ENCODE measurements at regions not wholly inside any gene's neighbourhood (a gene's known extent, or its start where the extent isn't known, plus 50 kb on each side); places are given as distances from the start of the nearest gene placed in this dataset.

DNA sequence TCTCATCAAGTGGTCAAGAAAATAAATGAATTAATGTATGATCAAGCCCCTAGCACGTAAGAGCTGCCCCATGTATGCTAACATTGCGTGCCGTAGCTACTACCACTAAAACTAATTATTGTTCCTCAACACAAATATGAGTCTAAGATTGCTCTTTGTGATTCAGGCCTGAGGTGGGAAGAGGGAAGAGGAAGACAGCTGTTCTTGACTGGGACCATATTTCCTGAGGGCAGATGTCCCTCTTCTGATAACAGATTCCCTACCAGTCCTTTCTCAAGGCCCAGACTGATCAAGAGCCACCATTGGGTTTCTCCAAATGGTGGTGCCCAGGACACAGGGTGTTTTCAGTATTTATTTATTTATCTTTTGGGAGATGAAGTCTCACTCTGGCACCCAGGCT, 87.2 kb upstream of the CADM1 start:
- FAIRE-seq, result no peak
- DNase-seq (ENCODE audit: low spot score in 2 of 2), result no peak

DNA sequence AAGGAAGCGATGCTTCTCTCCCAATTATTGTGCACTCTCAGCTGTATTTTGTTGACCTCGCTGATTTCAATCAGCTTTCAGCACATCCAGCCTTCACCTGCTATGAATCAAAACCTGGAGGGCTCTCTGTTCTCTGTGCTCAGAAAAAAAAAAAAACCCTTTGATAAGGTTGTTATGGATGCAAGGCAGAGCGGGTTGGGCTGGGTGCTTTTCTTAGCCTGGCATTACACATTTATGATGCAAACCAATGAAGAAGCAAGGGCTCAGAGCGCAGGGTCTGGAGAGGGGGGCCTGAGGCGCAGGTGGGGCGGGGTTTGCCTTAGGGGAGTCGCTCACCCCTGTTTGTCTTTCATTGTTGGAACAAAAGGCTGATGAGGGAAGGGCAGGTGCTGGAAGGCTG, 86.0 kb upstream of the CADM1 start:
- no peak for FAIRE-seq

DNA sequence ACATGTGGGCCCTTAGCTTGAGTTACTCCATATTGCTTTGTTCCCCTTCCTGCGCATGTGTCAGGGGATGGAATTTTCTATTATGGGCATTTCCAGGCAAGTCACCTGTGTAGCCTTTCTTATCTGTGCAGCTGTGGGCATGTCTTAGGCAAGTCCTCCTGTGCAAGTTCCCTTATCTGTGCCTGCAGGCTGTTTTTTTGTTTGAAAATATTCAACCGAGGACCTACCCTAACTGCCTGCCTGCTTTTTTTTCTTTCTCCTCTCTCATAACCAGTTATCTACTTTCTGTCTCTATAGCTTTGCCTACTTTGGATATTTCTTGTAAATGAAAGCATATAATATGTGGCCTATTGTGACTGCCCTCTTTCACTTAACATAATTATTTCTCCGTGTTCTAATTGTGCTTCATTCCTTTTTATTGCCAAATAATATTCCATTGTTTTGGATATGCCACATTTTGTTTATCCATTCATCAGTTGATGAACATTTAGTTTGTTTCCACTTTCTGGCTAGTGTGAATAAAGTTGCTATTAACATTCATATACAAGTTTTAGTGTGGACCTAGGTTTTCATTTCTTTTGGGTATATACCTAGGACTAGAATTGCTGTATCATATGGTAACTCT, 83.6 kb upstream of the CADM1 start:
- DNase-seq (ENCODE audit: low spot score in 2 of 2) (no peak), FAIRE-seq (no peak)

More for the DNA sequence above, 86.0 kb upstream of the CADM1 start:
- DNase-seq (ENCODE audit: low spot score in 2 of 2), result no peak

DNA sequence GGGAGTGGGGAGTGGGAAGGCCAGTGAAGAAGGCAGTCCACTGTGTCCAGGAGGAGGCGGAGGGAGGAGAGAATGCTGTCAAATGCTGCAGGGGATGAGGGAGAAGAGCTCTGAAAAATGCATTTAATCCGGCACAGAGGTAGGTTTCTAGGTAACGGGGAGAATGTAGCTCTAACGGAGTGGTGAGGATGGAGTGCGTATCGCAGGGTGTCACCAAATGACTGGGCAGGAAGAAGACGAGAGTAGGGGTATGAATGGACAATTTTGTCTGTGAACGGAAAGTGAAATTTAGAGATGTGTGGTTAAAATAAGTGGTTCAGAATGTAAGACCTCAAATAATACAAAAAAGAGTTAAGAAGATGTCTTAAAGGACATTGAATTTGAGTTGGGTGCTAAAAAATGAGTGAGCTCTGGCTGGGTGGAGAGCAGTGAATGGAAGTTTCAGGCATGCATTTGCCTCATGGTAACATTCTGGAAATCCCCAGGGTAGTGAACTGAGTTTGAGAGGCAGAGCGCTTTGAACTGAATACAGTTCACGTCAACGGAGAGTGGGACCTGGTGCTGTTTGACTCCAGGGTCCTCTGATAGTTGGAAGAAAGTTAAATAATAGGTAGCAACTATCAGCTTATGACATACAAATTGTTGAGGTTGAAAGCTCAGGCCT, 81.3 kb upstream of the CADM1 start:
- no peak for FAIRE-seq
- DNase-seq (ENCODE audit: low spot score in 2 of 2), result no peak

DNA sequence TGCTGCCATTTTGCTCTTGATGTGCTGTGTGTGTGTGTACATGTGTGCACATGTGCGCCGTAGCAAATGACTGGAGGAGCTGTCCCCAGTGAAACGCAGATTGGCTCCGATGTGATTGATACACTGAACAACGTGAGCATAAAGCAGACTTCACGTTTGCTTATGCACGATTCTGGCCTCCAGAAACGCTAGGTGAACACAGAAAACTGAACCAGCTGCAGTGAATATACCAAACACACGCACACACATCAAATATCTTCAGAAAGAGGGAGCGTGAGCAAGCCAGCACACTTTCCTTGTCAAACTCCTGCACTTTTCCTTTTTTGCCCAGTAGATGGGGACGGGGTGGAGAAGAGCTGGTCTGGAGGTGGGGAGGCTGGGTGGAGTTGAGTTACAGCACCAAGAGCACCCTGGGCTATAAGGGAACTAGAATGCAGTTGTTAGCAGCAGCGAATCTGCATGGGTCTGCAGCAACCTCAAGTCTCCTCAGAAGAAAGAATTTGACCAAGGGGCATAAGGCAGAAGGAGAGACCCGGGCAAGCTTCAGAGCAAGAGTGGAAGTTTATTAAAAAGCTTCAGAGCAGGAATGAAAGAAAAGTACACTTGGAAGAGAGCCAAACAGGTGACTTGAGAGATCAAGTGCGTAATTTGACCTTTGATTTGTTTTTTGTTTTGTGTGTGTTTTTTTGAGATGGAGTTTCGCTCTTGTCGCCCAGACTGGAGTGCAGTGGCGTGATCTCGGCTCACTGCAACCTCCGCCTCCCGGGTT, 77.8 kb upstream of the CADM1 start:
- DNase-seq (ENCODE audit: low spot score in 2 of 2) (no peak), FAIRE-seq (no peak)

DNA sequence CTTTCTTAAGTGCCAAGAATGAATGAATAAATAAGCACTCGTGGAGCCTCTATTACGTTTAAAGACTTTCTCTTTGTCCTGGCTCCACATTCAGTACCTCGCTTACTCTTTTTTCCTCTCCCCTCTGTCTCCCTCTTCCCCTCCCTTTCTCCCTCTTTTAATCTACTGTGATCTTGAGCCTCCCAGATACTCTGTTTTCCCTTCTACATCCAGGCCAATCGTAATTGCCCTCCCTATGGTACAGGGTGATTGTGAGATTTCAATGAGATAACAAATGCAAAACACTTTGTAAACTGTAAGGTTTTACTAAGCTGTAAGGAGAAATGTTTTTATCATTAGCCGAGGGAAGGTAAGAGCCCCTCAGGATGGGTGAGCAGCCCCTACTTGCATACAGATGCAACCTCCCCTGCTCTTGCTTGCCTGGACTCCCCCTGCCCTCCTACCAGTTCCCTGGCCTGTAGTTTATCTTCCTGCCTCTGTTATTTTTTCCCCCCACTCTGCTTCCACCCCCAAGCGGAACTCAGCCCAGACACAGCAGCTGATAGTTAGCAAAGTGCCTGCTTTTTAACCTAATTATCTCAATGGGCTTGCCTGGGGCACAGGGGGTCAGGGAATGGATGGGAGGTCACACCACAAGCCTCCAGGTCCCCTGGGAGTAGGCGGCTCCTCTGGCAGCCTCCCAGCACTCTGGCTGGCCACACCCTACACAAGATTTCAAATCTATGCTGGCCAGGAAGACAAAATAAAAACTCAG, 76.9 kb upstream of the CADM1 start:
- DNase-seq (ENCODE audit: low spot score in 2 of 2) (no peak), FAIRE-seq (no peak)

DNA sequence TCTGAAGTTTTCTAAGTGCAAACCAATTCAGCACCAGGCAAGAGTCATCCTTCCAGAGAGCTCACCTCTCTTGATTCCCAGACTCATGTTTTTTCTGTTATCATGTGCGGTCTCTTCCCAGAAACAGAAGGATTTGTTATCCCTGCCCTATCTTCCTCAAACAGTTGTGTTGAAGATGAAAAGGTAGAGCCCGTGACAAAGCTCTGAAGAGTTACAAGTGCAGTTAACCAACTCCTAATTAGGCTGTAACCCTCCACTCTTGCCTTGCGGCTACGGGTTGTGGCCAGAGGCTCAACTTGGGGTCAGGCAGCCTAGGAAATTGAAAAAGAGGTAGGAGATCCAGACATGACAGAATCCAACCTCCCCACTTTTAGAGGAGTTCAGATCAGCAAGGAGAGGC, 76.2 kb upstream of the CADM1 start:
- FAIRE-seq (no peak), DNase-seq (ENCODE audit: low spot score in 2 of 2) (no peak)

DNA sequence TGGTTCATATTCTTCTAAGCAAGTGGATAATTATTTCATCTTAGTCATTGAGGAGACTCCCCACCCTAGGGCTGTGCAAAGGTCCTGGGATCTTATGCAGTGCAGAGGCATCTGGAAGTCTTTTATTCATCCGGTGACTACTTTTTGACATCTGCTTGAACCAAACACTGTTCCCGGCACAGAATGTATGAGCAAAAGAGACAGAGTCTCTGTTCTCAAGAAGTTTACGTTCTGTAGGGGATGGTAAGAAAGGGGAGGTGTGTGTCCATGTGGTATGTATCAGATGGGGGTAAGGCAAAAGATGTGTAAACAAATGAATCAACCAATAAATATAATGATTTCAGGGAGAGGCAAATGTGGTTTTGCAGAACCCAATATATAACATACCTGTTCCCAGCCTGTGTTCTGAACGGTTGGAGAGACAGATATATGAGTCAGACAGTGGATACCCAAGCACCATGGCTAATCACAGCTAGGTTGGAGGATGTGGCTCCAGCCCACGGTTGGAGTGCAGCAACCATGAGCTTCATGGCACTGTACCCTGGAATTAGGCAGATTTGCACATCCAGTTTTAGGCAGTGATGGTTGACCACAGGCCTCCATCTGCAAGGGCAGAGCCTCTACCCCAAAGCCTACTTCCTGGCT, 75.1 kb upstream of the CADM1 start:
- DNase-seq (ENCODE audit: low spot score in 2 of 2), result no peak
- no peak for FAIRE-seq

DNA sequence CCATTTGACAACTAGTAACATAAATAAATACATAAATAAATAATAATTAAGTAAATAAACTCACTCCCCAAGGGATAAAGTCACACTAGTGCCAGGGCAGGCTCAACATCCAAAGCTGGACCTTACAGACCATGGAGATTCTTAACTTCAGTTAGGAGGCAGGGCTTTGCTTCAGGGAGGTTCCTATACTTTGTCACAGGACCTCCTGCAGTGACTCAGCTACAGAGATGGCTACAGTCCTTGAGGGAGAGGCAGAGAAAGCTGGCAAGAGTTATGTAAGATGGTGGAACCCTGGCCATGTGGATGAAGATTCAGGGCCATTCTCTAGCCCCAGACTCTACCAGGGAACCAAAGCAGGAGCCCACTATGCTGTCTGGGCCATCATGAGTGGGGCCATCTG, 74.1 kb upstream of the CADM1 start:
- DNase-seq (ENCODE audit: low spot score in 2 of 2), result no peak
- no peak for FAIRE-seq

DNA sequence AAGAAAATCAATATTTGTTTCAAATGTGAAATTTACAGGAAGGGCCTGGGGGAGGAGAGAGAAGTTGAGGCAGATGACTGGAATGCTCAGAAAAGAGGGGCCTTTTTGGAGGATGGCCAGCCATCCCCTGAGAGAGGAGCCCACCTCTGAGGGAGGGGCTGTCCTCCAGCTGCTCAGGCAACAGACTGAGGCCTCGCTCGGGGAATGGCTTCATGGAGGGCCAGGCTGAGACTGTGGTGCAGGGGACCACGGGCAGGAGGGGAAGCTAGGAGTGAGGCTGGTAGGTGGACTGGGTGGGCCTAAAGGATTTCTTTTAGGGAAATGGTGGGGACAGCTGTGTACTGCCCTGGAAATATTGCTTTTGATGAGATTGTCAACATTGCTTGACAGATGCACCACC, 73.5 kb upstream of the CADM1 start:
- FAIRE-seq (no peak), DNase-seq (ENCODE audit: low spot score in 2 of 2) (no peak)

DNA sequence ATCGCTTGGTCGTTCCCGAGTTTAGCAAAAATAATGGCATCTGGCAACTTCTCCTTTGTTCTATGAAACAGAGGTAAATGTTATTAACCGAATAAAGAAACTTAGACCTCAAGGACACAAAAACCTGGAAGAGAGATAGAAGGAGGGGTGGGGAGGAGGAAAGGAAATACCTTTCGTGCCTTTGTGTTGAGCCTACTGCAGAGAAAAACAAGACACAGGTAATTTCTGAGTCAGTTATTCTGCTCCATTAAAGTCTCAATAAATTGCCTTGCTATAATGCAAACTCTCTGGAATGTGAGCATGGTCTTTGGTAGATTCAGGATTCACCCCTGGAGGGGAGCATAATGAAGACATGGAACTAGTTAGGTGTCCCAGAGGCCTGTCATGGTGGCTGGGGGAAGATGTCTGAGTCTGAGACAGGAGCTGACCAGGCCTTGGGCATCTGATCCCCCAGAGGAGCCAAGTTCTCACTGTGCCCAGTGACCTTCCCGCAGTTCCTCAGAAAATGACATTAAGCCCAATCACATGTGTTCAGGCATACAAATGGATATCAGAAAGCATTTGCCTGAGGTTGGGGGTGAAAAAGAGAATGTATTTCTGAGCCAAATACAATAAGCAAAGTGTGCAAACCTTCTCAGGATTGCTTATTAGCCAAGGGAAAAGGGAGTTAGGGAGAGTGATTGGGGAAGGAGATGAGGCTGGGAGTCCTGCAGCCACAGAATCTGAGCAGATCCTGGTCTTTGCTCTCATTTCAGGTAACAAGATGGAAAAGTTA, 72.6 kb upstream of the CADM1 start:
- DNase-seq (ENCODE audit: low spot score in 2 of 2), result no peak
- no peak for FAIRE-seq

DNA sequence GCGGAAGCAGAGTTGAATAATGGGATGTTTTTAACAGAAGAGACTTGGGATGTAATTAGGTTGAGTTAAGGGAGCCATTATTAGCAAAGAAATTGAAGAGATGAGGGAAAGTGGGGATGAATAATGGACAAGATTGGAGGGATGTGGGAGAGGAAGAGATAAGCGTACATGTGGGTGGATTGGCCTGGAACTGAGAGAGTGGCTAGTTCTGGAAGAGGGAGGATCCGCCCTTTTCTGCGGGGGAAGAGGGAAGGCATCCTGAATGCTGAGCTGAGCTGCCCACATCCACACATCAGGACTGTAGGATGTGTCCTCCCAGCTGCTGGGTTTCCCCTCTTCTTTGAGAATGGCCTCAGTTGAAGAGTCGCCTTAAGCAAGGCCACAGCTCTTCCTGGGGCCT, 68.3 kb upstream of the CADM1 start:
- FAIRE-seq, result no peak
- DNase-seq (ENCODE audit: low spot score in 2 of 2), result no peak

DNA sequence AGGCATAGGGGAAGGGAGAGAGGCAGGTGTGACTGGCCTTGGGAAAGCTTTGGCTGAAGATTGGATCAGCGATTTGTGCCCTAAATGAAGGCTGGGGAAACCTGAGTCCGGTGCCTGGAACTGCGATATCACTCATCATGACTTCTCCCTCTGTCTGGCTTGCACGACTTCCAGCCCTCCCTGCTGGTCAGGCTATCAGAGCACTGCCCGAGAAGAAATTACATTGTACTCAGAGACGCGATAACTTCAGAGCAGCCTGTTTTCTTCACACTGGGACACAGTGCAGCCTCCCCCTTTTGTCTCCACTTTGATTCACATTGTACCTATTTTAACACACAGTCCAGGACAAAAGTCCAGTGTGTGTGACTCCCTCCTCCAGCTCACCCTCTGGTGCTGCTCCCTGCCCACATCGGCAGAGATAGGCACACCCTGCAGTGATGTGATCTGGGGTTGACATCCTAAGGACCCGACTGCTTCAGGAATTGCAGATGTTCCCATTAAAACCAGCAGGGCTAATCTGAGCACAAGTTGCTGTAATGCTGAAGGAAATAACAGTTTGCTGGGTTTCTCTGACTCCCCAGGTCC, 62.1 kb upstream of the CADM1 start:
- FAIRE-seq (no peak), DNase-seq (ENCODE audit: low spot score in 2 of 2) (no peak)

DNA sequence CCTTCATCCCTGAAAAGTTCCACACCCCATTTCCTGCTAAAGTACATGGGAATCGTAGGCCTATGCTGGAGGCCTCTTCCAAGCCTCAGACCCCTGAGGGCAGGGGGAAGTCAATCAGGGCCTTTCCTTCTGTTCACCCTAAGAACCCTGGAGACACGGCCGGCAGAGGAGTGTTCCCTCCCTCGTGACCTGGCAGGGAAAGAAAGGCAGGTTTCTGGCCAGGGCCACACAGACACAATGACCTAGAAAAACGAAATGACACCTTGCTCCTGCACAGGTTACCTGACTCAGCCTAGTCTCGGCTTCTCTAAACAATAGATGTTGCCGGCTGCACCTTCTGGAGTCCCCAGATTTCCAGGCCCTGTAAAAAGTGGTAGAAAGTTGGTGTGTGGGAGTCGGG, 60.6 kb upstream of the CADM1 start:
- no peak for DNase-seq (ENCODE audit: low spot score in 2 of 2)
- no peak for FAIRE-seq

DNA sequence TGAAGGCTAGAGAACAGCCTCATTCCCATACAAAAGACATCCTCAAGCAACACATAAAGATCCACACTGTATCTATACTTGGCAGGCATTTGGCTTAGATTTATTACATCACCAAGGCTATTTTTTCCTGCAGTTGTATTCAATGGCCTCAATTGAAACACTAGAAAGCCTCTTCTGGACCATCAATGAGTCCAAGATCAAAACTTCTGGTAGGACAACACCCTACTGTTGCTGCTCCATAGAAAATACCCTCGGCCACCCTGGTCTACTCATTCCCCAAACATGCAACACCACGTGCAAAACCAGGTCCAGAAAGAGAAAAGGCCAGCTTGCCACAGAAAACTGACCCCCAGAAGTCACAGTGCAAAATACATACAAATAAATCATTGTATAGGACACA, 56.9 kb upstream of the CADM1 start:
- no peak for FAIRE-seq
- DNase-seq (ENCODE audit: low spot score in 2 of 2), result no peak

DNA sequence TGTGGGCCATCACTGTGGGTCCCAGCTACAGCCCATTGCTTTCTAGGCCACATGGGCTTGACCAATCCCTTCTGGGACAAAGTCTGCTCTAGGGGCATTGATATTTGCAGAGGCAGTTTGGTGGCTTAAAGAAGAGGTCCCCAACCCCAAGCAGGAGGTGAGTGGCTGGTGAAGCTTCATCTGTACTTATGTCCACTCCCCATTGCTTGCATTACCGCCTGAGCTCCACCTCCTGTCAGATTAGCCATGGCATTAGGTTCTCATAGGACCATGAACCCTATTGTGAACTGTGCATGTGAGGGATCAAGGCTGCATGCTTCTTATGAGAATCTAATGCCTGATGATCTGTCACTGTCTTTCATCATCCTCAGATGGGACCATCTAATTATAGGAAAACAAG, 54.4 kb upstream of the CADM1 start:
- DNase-seq (ENCODE audit: low spot score in 2 of 2) (no peak), FAIRE-seq (no peak)

DNA sequence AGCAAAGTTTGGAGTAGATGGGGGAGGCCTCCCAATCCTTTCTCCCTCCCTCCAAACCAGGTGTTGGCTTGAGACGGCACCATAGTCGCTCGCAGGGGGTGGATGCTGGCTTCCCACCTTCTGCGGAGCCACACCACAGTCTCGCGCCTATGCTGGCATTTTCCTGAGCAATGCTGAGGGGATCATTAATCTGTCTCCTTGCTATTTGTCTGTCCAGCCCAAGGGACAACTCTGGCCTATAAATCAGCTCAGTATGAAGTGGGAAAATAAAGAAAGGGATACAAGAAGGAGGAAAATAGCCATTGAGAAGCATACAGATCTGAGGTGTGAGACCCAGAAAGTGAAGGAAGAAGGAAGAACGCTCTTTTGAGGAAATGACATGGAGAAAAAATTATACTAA, 53.5 kb upstream of the CADM1 start:
- FAIRE-seq, result no peak
- DNase-seq (ENCODE audit: low spot score in 2 of 2), result no peak

DNA sequence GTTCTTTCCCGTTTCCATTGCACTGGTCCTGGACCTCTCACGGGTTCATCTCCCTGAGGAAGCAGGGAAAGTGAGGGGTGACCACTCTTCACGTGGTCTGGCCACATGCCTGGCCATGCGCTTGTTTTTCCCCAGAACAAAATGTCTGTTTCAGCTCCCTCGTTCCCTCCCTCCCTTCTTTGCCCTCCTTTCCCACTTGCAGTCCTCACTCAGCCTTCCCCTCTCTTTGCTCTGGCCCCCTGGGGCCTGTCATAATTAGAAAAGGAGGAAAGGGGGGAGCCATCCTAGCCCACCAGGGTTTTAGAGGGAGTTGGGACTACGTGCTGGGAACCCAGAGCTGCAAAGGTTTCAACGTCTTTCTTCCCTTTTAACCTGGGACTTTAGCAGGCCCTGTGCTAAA, 52.8 kb upstream of the CADM1 start:
- no peak for FAIRE-seq

DNA sequence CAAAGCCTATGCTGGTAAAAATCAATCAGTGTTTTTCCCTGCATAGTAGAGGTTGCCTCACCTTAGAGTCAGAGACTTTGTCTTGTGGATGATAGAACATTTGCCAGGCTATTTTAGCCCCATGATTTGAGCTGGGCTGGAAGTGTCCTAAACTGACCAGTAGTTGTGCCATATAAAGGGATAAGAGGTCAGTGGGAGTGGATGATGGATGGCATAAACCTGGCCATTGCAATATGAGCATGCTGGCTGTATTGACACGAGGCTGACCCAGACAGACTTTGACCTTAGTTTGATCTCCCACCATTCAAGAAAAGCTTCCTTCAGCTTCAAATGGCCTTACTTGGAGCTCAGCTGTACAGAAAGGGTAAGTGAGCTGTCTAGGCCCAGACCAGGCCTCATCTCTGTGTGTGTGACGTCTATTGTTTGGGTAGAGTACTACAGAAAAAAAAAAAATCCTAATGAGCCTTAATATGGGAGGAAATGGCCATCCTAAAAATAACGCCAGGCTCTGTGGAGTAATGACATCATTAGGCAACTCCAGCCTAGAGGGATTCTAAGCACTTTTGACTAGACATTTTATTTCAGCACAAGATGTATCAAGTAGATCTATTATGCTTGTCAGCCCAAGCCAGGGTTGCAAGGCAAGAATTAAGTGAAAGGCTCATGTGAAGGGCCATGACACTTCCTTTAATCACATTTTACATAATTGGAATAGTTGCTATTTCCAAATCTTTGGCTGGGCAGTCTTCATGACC, 51.3 kb upstream of the CADM1 start:
- DNase-seq (ENCODE audit: low spot score in 2 of 2) (no peak), FAIRE-seq (no peak)

More for the DNA sequence above, 52.8 kb upstream of the CADM1 start:
- no peak for DNase-seq (ENCODE audit: low spot score in 2 of 2)

All from frontal cortex (tissue), 3 donors.